Inferior parietal cortex (tissue), 1 donor: ENCODE measurements at regions not wholly inside any gene's neighbourhood (a gene's known extent, or its start where the extent isn't known, plus 50 kb on each side); places are given as distances from the start of the nearest gene placed in this dataset.

Experiments
- DNase-seq: peaks from one replicate; pipeline ENCODE4 v3.0.0-alpha.2; 2016; ENCODE audit errors: extremely low spot score

DNA sequence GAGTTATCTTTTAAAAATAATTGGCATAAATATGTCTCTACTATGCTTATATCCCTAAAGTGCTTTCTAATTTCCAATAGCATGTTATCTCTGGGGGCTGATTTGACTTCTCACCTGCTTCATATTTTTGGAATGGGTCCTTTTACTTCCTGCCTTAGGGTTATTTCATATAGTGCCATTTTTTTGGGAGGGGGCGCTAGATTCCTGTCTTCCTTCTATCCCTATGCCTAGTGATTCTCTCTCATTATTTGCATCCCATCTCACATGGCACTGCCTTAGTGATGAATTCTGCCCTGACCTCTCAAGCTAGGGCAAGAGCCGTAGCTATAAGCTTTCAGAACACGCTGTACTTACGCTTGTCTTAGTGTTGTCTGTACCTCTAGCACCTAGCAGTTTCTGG lies 150.3 kb upstream of the SLITRK3 start:
- no peak for DNase-seq

DNA sequence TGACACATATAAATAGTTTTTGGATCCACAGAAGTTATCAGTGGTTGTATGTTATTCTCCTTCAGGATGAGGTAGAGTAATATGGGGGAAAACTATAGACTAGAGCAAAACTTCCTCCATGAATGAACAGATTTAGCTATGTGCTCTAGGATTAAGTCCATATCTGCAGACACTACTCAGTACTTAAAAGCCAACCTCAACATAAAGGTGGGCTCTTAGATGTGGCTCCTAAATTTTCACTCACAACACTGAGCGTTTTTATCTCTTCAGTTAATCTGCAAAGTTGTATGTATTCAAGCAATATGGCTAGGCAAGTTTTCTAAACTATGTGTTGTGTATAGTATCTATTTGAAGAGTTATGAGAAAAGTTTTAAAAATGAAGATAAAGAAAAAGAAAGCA lies 147.0 kb upstream of the SLITRK3 start:
- DNase-seq, result no peak

DNA sequence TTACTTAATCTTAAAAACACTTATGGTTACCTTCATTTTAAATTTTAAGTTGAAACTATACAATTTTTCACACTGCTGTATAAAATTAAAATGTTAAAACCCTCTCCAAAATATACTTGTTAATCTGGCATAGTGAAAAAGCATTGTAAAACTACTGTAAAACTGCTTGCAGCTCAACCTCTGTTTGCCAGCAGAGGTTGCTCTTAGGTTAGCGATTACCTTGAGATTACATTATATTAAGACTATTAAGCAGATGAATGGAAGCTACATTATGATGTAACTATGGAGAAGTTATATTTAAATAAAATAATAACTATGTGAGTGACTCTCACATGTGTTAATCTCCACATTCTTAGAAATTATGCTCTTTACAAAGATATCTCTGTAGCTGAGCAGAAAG lies 143.6 kb upstream of the SLITRK3 start:
- DNase-seq, result no peak

DNA sequence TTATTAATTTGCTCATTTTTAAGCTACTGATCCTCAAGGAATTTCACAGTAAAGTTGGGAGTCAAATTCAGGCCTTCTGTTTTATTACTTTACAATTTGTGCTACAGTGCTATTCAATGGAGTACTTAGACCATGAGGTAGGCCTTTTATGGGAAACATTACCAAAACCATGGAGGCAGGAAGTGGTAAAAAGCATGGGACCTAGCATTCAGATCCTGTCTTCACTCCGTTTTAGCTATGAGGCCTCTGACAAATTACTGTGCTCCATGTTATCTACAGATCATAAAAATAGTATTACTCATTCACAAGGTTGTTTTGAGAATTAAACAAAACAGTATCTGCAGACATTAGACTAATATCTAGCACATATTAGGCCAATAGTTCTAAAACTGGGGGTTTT lies 140.6 kb upstream of the SLITRK3 start:
- DNase-seq, result no peak
